Neuronal stem cell (in vitro differentiated cells): ENCODE measurements at regions not wholly inside any gene's neighbourhood (a gene's known extent, or its start where the extent isn't known, plus 50 kb on each side); places are given as distances from the start of the nearest gene placed in this dataset.

Experiments
- DNase-seq: peaks from one replicate; pipeline ENCODE4 v3.0.0-alpha.2; 2013; ENCODE audit warnings: low spot score
- H2AFZ ChIP-seq: one replicate; pipeline ENCODE4 v1.6.1; 2013; ENCODE audit warnings: mild to moderate bottlenecking, low read length, inconsistent platforms
- H2AK5ac ChIP-seq: 2 replicates; pipeline ENCODE4 v1.6.1; 2013; ENCODE audit warnings: low read depth, mild to moderate bottlenecking, inconsistent platforms, low read length, moderate library complexity, mixed read lengths
- H2BK120ac ChIP-seq: 2 replicates; pipeline ENCODE4 v1.6.1; 2013; ENCODE audit warnings: low read depth, mild to moderate bottlenecking, inconsistent platforms, low read length, moderate library complexity, mixed read lengths
- H2BK12ac ChIP-seq: one replicate; pipeline ENCODE4 v1.6.1; 2013; ENCODE audit warnings: low read length, inconsistent platforms
- H2BK15ac ChIP-seq: 2 replicates; pipeline ENCODE4 v1.6.1; 2013; ENCODE audit warnings: mild to moderate bottlenecking, low read length, inconsistent platforms, mixed read lengths
- H2BK5ac ChIP-seq: one replicate; pipeline ENCODE4 v1.6.1; 2013; ENCODE audit warnings: inconsistent platforms, mild to moderate bottlenecking, low read length, moderate library complexity
- H3K14ac ChIP-seq: one replicate; pipeline ENCODE4 v1.6.1; 2013; ENCODE audit warnings: low read length, inconsistent platforms
- H3K18ac ChIP-seq: 2 replicates; pipeline ENCODE4 v1.6.1; 2013; ENCODE audit warnings: low read length, inconsistent platforms
- H3K23ac ChIP-seq: 2 replicates; pipeline ENCODE4 v1.6.1; 2013; ENCODE audit warnings: low read depth, mild to moderate bottlenecking, mixed read lengths, low read length, inconsistent platforms; ENCODE audit not compliant: poor library complexity
- H3K27ac ChIP-seq: replicated peaks from 3 replicates; pipeline ENCODE4 v1.5.1; 2013; ENCODE audit warnings: low read length, inconsistent platforms
- H3K27me3 ChIP-seq, 3 experiments: 2 replicates each; pipeline ENCODE4 v1.6.1; 2013; ENCODE audit warnings: low read length in 3 of 3, mild to moderate bottlenecking in 2 of 3, inconsistent platforms in 1 of 3, low read depth in 1 of 3, mixed read lengths in 1 of 3, moderate library complexity in 1 of 3; ENCODE audit not compliant: control insufficient read depth in 3 of 3, insufficient read depth in 3 of 3
- H3K36me3 ChIP-seq, 2 donors: replicated peaks in 1 of 2; 2 replicates each; pipeline ENCODE4 v1.6.1; 2013; ENCODE audit warnings: low read length in 2 of 2; ENCODE audit not compliant: control insufficient read depth in 2 of 2, insufficient read depth in 2 of 2
- H3K4ac ChIP-seq: 2 replicates; pipeline ENCODE4 v1.6.1; 2013; ENCODE audit warnings: inconsistent platforms, mild to moderate bottlenecking, low read length, moderate library complexity
- H3K4me1 ChIP-seq, 2 donors: 1 replicate in 1 of 2; 2 replicates in 1 of 2; pipeline ENCODE4 v1.6.1; 2013; ENCODE audit warnings: low read length in 2 of 2, low read depth in 1 of 2; ENCODE audit not compliant: control insufficient read depth in 2 of 2, insufficient read depth in 1 of 2
- H3K4me2 ChIP-seq: one replicate; pipeline ENCODE4 v1.6.1; 2013; ENCODE audit warnings: mild to moderate bottlenecking, low read length, inconsistent platforms; ENCODE audit not compliant: insufficient read depth, poor library complexity, severe bottlenecking
- H3K4me3 ChIP-seq, 2 donors: 2 replicates each; pipeline ENCODE4 v1.5.1; 2013; ENCODE audit warnings: low read length in 2 of 2, mild to moderate bottlenecking in 2 of 2, inconsistent platforms in 1 of 2, moderate library complexity in 1 of 2
- H3K79me1 ChIP-seq: one replicate; pipeline ENCODE4 v1.6.1; 2013; ENCODE audit warnings: low read depth, mild to moderate bottlenecking, inconsistent platforms, low read length, moderate library complexity
- H3K9ac ChIP-seq: one replicate; pipeline ENCODE4 v1.6.1; 2013; ENCODE audit warnings: mild to moderate bottlenecking, low read depth, low read length, inconsistent platforms; ENCODE audit not compliant: poor library complexity
- H3K9me3 ChIP-seq, 2 donors: replicated peaks in 1 of 2; 2 replicates each; pipeline versions ENCODE3 to v1.6.1; 2013; ENCODE audit warnings: low read length in 2 of 2, mild to moderate bottlenecking in 2 of 2, inconsistent platforms in 1 of 2, low read depth in 1 of 2, mixed read lengths in 1 of 2, moderate library complexity in 1 of 2; ENCODE audit not compliant: control insufficient read depth in 2 of 2, insufficient read depth in 1 of 2
- H4K8ac ChIP-seq: one replicate; pipeline ENCODE4 v1.6.1; 2013; ENCODE audit warnings: low read depth, mild to moderate bottlenecking, inconsistent platforms, low read length, moderate library complexity
- H4K91ac ChIP-seq: one replicate; pipeline ENCODE4 v1.6.1; 2013; ENCODE audit warnings: low read length, low read depth, mild to moderate bottlenecking, inconsistent platforms; ENCODE audit not compliant: poor library complexity
- WGBS, 2 donors: extraction: QIAGEN DNeasy Blood & Tissue Kit; methylation state at CpG; one replicate each; pipeline ENCODE4 v1.1.7; 2013; ENCODE audit warnings: missing lambda C conversion rate in 2 of 2, mixed read lengths in 1 of 2; ENCODE audit not compliant: insufficient read length in 2 of 2, insufficient replicate concordance in 1 of 2; ENCODE audit errors: extremely low coverage in 2 of 2; 5-methylcytosine and 5-hydroxymethylcytosine counted together

DNA sequence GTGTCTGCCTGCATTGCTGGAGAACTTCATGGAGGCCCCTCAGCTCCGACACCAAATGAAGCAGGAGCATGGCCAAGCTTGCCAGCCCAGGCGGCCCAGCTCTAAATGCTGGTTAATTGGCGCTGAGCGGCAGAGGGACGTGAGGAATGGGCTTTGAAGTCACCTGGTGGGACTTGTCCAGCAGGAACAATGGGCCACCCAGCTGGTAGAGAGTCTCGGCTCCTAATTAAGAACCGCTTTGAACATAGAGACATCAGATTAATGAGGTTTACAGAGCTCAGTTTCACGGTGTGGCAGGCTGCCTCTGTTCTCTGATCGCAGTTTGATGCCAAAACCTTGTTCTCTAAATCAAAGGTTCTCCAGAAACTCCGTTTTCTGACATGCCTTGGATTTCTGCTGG is 77.5 kb upstream of the LINGO1 start:
- H3K4me2 ChIP-seq: no peak overlapping the region
- H2AFZ ChIP-seq: no peak overlapping the region
- no peak overlapping the region for H2AK5ac ChIP-seq
- no peak overlapping the region for H2BK12ac ChIP-seq
- DNase-seq: no peak
- H3K4me3 ChIP-seq: no peak overlapping the region
- no peak overlapping the region for H2BK15ac ChIP-seq
- H3K79me1 ChIP-seq: peaks cover 3% of the 10 kb centered on the region
- no peak overlapping the region for H3K18ac ChIP-seq
- H3K27ac ChIP-seq: no peak overlapping the region
- H4K91ac ChIP-seq: peak overlapping the region; percentile 12
- no peak overlapping the region for H3K9ac ChIP-seq
- whole genome bisulfite sequencing, 2 donors: no CpG with 5 or more reads among the region's 10 CpGs
- no peak overlapping the region for H3K23ac ChIP-seq
- H3K9me3 ChIP-seq: no peaks in the 10 kb centered on the region
- H3K14ac ChIP-seq: no peak overlapping the region
- no peak overlapping the region for H2BK120ac ChIP-seq
- peaks cover 0 to 3% (median 0%) of the 10 kb centered on the region in 3 experiments for H3K27me3 ChIP-seq
- no peak overlapping the region for H4K8ac ChIP-seq
- H2BK5ac ChIP-seq: no peak overlapping the region
- no peak overlapping the region for H3K4ac ChIP-seq
- H3K4me1 ChIP-seq: peaks cover 0 to 8% of the 10 kb centered on the region in 2 donors
- H3K36me3 ChIP-seq: no peaks in the 10 kb centered on the region

GRCh38 chr15:77709135-77709886 is 76.6 kb upstream of the LINGO1 start:
- Histone ChIP-seq H3K14ac (no peak overlapping the region), H2AK5ac (no peak overlapping the region), H3K27ac (no peak overlapping the region), H2BK15ac (no peak overlapping the region), H4K91ac (no peak overlapping the region), H3K4me3 (no peak overlapping the region), H2BK5ac (no peak overlapping the region), H3K9me3 (no peaks in the 10 kb centered on the region), H3K23ac (no peak overlapping the region), H3K9ac (no peak overlapping the region), H3K36me3 (no peaks in the 10 kb centered on the region), H3K4ac (no peak overlapping the region), H3K27me3 (peaks cover 0 to 5% (median 0%) of the 10 kb centered on the region in 3 experiments), H2AFZ (no peak overlapping the region), H2BK120ac (no peak overlapping the region), H3K4me1 (peaks cover 0 to 5% of the 10 kb centered on the region in 2 donors), H2BK12ac (no peak overlapping the region), H3K79me1 (peaks cover 1% of the 10 kb centered on the region), H3K4me2 (no peak overlapping the region), H3K18ac (no peak overlapping the region), H4K8ac (no peak overlapping the region)
- no peak for DNase-seq
- no CpG with 5 or more reads among the region's 10 CpGs for WGBS, 2 donors

DNA sequence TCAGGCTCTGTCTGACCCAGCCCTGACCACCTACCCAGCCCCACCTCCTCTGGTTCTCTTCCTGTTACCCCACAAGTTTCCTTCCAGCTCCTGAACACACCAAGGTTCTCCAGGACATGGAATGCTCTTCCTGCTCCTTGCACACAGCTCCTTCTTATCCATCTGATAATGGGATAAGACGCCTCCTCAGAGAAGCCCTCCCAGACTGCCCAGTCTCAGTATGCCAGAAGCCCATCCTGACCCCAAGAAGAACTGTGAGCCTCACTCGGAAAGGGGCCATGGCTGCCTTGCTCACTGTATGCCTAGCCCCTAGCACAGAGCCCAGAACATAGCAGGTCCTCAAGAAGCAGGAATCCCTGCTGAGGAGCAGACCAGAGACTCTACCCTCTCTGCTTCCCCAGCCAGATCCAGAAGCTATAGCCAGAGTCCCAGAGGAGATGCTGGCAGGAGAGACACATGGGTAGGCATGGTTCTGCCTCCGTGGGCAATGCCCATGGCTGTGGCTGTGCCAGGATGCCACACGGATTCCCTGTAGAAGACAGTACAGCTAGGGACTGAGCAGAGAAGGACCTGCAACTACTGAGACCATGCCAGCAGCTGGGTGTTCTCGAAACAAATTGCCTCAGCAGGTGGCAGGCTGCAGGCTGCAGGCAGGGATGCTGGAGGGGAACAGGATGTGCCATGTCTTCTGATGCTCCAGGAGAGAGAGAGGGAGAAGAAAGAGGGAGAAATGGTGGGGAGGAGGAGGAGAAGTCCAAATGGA is 74.0 kb upstream of the LINGO1 start:
- no peak overlapping the region for H3K27ac ChIP-seq
- peaks cover 0 to 8% (median 0%) of the 10 kb centered on the region in 3 experiments for H3K27me3 ChIP-seq
- no peak overlapping the region for H2BK5ac ChIP-seq
- no peaks in the 10 kb centered on the region for H3K79me1 ChIP-seq
- H3K4me2 ChIP-seq: no peak overlapping the region
- no peak overlapping the region for H3K4ac ChIP-seq
- H3K14ac ChIP-seq: no peak overlapping the region
- no peak overlapping the region for H2AK5ac ChIP-seq
- no peak overlapping the region for H2BK12ac ChIP-seq
- H3K9me3 ChIP-seq: no peaks in the 10 kb centered on the region
- peak overlapping the region in 1 of 2 donors; percentile 11 for H3K4me3 ChIP-seq
- H4K91ac ChIP-seq: no peak overlapping the region
- H3K36me3 ChIP-seq: no peaks in the 10 kb centered on the region
- no peak overlapping the region for H2AFZ ChIP-seq
- H4K8ac ChIP-seq: no peak overlapping the region
- H3K23ac ChIP-seq: no peak overlapping the region
- no peak for DNase-seq
- no peak overlapping the region for H3K18ac ChIP-seq
- no CpG with 5 or more reads among the region's 5 CpGs for WGBS, 2 donors
- H3K4me1 ChIP-seq: peaks cover 0 to 4% of the 10 kb centered on the region in 2 donors
- H2BK15ac ChIP-seq: no peak overlapping the region
- no peak overlapping the region for H2BK120ac ChIP-seq
- H3K9ac ChIP-seq: no peak overlapping the region
